GM12878 (cell line): ENCODE measurements at regions not wholly inside any gene's neighbourhood (a gene's known extent, or its start where the extent isn't known, plus 50 kb on each side); places are given as distances from the start of the nearest gene placed in this dataset.

Experiments used
- ATAC-seq: fragments of 200-7000 bp; cut with Tn5 transposase; 3 replicates; pipeline ENCODE4 v1.9.1; 2020; ENCODE audit warnings: mild to moderate bottlenecking, moderate library complexity
- BruUV-seq: library from RNA; stranded (reverse); fragments of 400-500 nt; replicated peaks from 2 replicates; lab custom pipeline; 2021; lab: Mats Ljungman, UMichigan
- CTCF ChIA-PET: fragments of 300-600 bp; sonication (Branson Sonifier 250); formaldehyde crosslinking; extraction: SDS; loops from one replicate; lab custom pipeline; 2021; ENCODE audit warnings: inconsistent platforms; lab: Yijun Ruan, JAX
- POLR2A ChIA-PET: fragments of 350-600 bp; formaldehyde crosslinking; extraction: SDS; loops from one replicate; lab custom pipeline; 2021; ENCODE audit warnings: inconsistent platforms; lab: Charles Lee
- RAD21 ChIA-PET: fragments of 300-600 bp; sonication (Branson Sonifier 250); formaldehyde crosslinking; loops from one replicate; lab custom pipeline; 2023; ENCODE audit warnings: antibody characterized with exemption; ENCODE audit not compliant: unreplicated experiment; lab: Charles Lee
- SMC1A ChIA-PET: fragments of 300-600 bp; sonication (Branson Sonifier 250); formaldehyde crosslinking; loops from one replicate; lab custom pipeline; 2023; ENCODE audit not compliant: unreplicated experiment, uncharacterized antibody; lab: Charles Lee
- DNase-seq: peaks from one replicate; pipeline ENCODE4 v3.0.0-alpha.2; 2011; ENCODE audit warnings: low read depth, low spot score
- FAIRE-seq: peaks from 3 replicates; lab custom pipeline; 2011; peaks lifted over from hg19 to GRCh38; lab: Jason Lieb, UNC
- H2AFZ ChIP-seq: 2 replicates; pipeline ENCODE4 v1.6.0; 2011; ENCODE audit warnings: low read depth, low read length, control low read depth; ENCODE audit not compliant: control insufficient read depth
- H3K27ac ChIP-seq: 2 replicates; pipeline ENCODE4 v1.5.1; 2011; ENCODE audit warnings: control low read depth; ENCODE audit not compliant: control insufficient read depth, insufficient read depth
- H3K27me3 ChIP-seq, 2 experiments: replicated peaks in 1 of 2; 2 replicates each; pipeline versions ENCODE4 v1.6.0 to v1.6.1; 2011; ENCODE audit warnings: low read length in 1 of 2; ENCODE audit not compliant: control insufficient read depth in 2 of 2, insufficient read depth in 2 of 2
- H3K36me3 ChIP-seq, 2 experiments: 2 replicates each; pipeline ENCODE4 v1.5.1; 2011; ENCODE audit warnings: low read length in 1 of 2; ENCODE audit not compliant: control insufficient read depth in 2 of 2, insufficient read depth in 2 of 2
- H3K4me1 ChIP-seq: 2 replicates; pipeline ENCODE4 v1.6.1; 2011; ENCODE audit warnings: mild to moderate bottlenecking, low read length, moderate library complexity, mixed read lengths; ENCODE audit not compliant: control insufficient read depth, insufficient read depth
- H3K4me2 ChIP-seq: 2 replicates; pipeline ENCODE4 v1.6.0; 2011; ENCODE audit warnings: control low read depth; ENCODE audit not compliant: control insufficient read depth, insufficient read depth
- H3K4me3 ChIP-seq: fragments of 200-600 bp; sonication (generic); 2 replicates; pipeline ENCODE4 v1.5.1; 2016
- H3K79me2 ChIP-seq: 2 replicates; pipeline ENCODE4 v1.6.0; 2011; ENCODE audit warnings: low read length; ENCODE audit not compliant: control insufficient read depth, insufficient read depth
- H3K9ac ChIP-seq: 2 replicates; pipeline ENCODE4 v1.8.0; 2011; ENCODE audit warnings: low read length, control low read depth, mixed read lengths; ENCODE audit not compliant: control insufficient read depth, insufficient read depth
- H3K9me3 ChIP-seq: replicated peaks from 3 replicates; pipeline ENCODE4 v1.5.1; 2011; ENCODE audit warnings: mild to moderate bottlenecking, low read length; ENCODE audit not compliant: control insufficient read depth, insufficient read depth
- H4K20me1 ChIP-seq: 2 replicates; pipeline ENCODE4 v1.6.0; 2011; ENCODE audit not compliant: control insufficient read depth, insufficient read depth
- ESRRA ChIP-seq: IDR thresholded peaks from 2 replicates; pipeline ENCODE4 v1.6.1; 2012; ENCODE audit warnings: mild to moderate bottlenecking, low read length, improper control_type of control experiment
- FOS ChIP-seq: IDR thresholded peaks from 3 replicates; pipeline ENCODE4 v1.6.1; 2011; ENCODE audit warnings: borderline replicate concordance; ENCODE audit not compliant: insufficient read length; ENCODE audit errors: extremely low read depth
- FOXM1 ChIP-seq: IDR thresholded peaks from 2 replicates; pipeline ENCODE4 v1.6.1; 2012; ENCODE audit warnings: low read depth, mild to moderate bottlenecking, inconsistent platforms, low read length, moderate library complexity
- LARP7 ChIP-seq: fragments of 450-650 bp; IDR thresholded peaks from 2 replicates; pipeline ENCODE4 v1.6.1; 2017; ENCODE audit warnings: mild to moderate bottlenecking
- MEF2B ChIP-seq: fragments of 450-650 bp; IDR thresholded peaks from 2 replicates; pipeline ENCODE4 v1.6.1; 2018; ENCODE audit warnings: mild to moderate bottlenecking, moderate library complexity; ENCODE audit not compliant: partially characterized antibody, poor library complexity, severe bottlenecking
- MYC ChIP-seq: IDR thresholded peaks from 2 replicates; pipeline ENCODE4 v1.6.1; 2011; ENCODE audit warnings: mild to moderate bottlenecking, low read length, moderate library complexity, inconsistent platforms; ENCODE audit not compliant: insufficient read depth, insufficient replicate concordance, insufficient read length, severe bottlenecking
- NR2F1 ChIP-seq: fragments of 450-650 bp; conservative IDR thresholded peaks from 2 replicates; pipeline ENCODE4 v1.6.1; 2017; ENCODE audit warnings: mild to moderate bottlenecking
- RAD51 ChIP-seq: fragments of 450-650 bp; IDR thresholded peaks from 2 replicates; pipeline ENCODE4 v1.6.1; 2016; ENCODE audit warnings: moderate library complexity, mild to moderate bottlenecking, inconsistent platforms
- SIX5 ChIP-seq: IDR thresholded peaks from 2 replicates; pipeline ENCODE4 v1.6.1; 2011; ENCODE audit warnings: mild to moderate bottlenecking, low read depth, low read length, moderate library complexity; ENCODE audit not compliant: severe bottlenecking
- SMAD5 ChIP-seq: IDR thresholded peaks from 2 replicates; pipeline ENCODE4 v1.6.1; 2016; ENCODE audit warnings: antibody characterized with exemption, low read depth
- SREBF2 ChIP-seq: IDR thresholded peaks from 2 replicates; pipeline ENCODE4 v1.6.1; 2012; ENCODE audit warnings: mild to moderate bottlenecking, low read length
- STAT1 ChIP-seq: fragments of 450-650 bp; conservative IDR thresholded peaks from 2 replicates; pipeline ENCODE4 v1.6.1; 2014; ENCODE audit warnings: antibody characterized with exemption, mild to moderate bottlenecking
- SUPT20H ChIP-seq: IDR thresholded peaks from 2 replicates; pipeline ENCODE4 v1.6.1; 2011; ENCODE audit warnings: low read depth, mild to moderate bottlenecking, low read length, moderate library complexity, borderline replicate concordance; ENCODE audit not compliant: control insufficient read depth
- SUZ12 ChIP-seq: fragments of 200-600 bp; sonication (generic); IDR thresholded peaks from one replicate; pipeline ENCODE4 v1.6.1; 2018; ENCODE audit warnings: antibody characterized with exemption, mild to moderate bottlenecking; ENCODE audit not compliant: unreplicated experiment
- TBL1XR1 ChIP-seq: IDR thresholded peaks from 2 replicates; pipeline ENCODE4 v1.6.1; 2012; ENCODE audit warnings: low read depth, low read length, improper control_type of control experiment
- TCF12 ChIP-seq: IDR thresholded peaks from 2 replicates; pipeline ENCODE4 v1.6.1; 2011; ENCODE audit warnings: low read depth, mild to moderate bottlenecking, low read length
- ZBED1 ChIP-seq: IDR thresholded peaks from 2 replicates; pipeline ENCODE4 v1.6.1; 2016; ENCODE audit warnings: borderline replicate concordance
- ZBTB33 ChIP-seq: fragments of 450-650 bp; IDR thresholded peaks from 2 replicates; pipeline ENCODE4 v1.6.1; 2017; ENCODE audit warnings: mild to moderate bottlenecking
- ZNF622 ChIP-seq: fragments of 450-650 bp; IDR thresholded peaks from 2 replicates; pipeline ENCODE4 v1.6.1; 2017; ENCODE audit warnings: mild to moderate bottlenecking, inconsistent platforms
- WGBS: methylation state at CpG from one replicate; pipeline ENCODE4 v1.1.6; 2016; ENCODE audit warnings: low lambda C conversion rate; ENCODE audit not compliant: insufficient replicate concordance, insufficient coverage; ENCODE audit errors: missing lambda C conversion rate; 5-methylcytosine and 5-hydroxymethylcytosine counted together
- in situ Hi-C: fragments of 300-500 bp; cut with MboI; formaldehyde crosslinking; loops from 9 replicates; pipeline ENCODE4 v1.14.3; 2018; ENCODE audit warnings: mixed read lengths
- intact Hi-C: fragments of 100-400 bp; cut with micrococcal nuclease; formaldehyde crosslinking; loops from one replicate; pipeline ENCODE4 v1.14.2; 2022; ENCODE audit not compliant: unreplicated experiment
- TF ChIP-seq, protein P1 (sequence below): fragments of 450-650 bp; IDR thresholded peaks from 2 replicates; pipeline ENCODE4 v1.6.1; 2017; ENCODE audit warnings: mild to moderate bottlenecking, moderate library complexity

- WGBS: 41% methylated on average over 9 of the region's 9 CpGs
- no peaks in the 10 kb centered on the region for H3K4me1 ChIP-seq
- no peaks in the 10 kb centered on the region; the same call in 1 of the 3 replicates for H3K9me3 ChIP-seq
- no peak for TF ChIP-seq RAD51
- TF ChIP-seq LARP7: no peak
- TF ChIP-seq STAT1: no peak
- no peak for TF ChIP-seq SIX5
- TF ChIP-seq NR2F1: no peak
- no peak for TF ChIP-seq TCF12
- no peak for TF ChIP-seq TBL1XR1
- TF ChIP-seq SMAD5: no peak
- TF ChIP-seq ZNF622: no peak
- TF ChIP-seq MYC: no peak
- no peak for TF ChIP-seq FOXM1
- TF ChIP-seq, protein P1, sequence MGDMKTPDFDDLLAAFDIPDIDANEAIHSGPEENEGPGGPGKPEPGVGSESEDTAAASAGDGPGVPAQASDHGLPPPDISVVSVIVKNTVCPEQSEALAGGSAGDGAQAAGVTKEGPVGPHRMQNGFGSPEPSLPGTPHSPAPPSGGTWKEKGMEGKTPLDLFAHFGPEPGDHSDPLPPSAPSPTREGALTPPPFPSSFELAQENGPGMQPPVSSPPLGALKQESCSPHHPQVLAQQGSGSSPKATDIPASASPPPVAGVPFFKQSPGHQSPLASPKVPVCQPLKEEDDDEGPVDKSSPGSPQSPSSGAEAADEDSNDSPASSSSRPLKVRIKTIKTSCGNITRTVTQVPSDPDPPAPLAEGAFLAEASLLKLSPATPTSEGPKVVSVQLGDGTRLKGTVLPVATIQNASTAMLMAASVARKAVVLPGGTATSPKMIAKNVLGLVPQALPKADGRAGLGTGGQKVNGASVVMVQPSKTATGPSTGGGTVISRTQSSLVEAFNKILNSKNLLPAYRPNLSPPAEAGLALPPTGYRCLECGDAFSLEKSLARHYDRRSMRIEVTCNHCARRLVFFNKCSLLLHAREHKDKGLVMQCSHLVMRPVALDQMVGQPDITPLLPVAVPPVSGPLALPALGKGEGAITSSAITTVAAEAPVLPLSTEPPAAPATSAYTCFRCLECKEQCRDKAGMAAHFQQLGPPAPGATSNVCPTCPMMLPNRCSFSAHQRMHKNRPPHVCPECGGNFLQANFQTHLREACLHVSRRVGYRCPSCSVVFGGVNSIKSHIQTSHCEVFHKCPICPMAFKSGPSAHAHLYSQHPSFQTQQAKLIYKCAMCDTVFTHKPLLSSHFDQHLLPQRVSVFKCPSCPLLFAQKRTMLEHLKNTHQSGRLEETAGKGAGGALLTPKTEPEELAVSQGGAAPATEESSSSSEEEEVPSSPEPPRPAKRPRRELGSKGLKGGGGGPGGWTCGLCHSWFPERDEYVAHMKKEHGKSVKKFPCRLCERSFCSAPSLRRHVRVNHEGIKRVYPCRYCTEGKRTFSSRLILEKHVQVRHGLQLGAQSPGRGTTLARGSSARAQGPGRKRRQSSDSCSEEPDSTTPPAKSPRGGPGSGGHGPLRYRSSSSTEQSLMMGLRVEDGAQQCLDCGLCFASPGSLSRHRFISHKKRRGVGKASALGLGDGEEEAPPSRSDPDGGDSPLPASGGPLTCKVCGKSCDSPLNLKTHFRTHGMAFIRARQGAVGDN: no peak
- no peak for TF ChIP-seq FOS
- TF ChIP-seq ZBTB33: no peak
- no peak for TF ChIP-seq ZBED1
- TF ChIP-seq MEF2B: no peak
- TF ChIP-seq ESRRA: no peak
- TF ChIP-seq SREBF2: no peak
- TF ChIP-seq SUZ12: no peak
- TF ChIP-seq SUPT20H: no peak
- intact Hi-C loops: no loop called here
- H3K4me3 ChIP-seq: no peak overlapping the region
- no peak overlapping the region for H2AFZ ChIP-seq
- ATAC-seq: no peak
- no peak for FAIRE-seq
- DNase-seq: no peak
- no peak overlapping the region for H3K27ac ChIP-seq
- no peak overlapping the region for H3K4me2 ChIP-seq
- H3K27me3 ChIP-seq: no peaks in the 10 kb centered on the region
- SMC1A ChIA-PET: no interaction called here
- BruUV-seq: no TSS peak
- H3K36me3 ChIP-seq: no peaks in the 10 kb centered on the region
- no peaks in the 10 kb centered on the region for H4K20me1 ChIP-seq
- CTCF ChIA-PET: no interaction called here
- in situ Hi-C loops: no loop called here
- H3K79me2 ChIP-seq: no peaks in the 10 kb centered on the region
- H3K9ac ChIP-seq: no peak overlapping the region
- RAD21 ChIA-PET: no interaction called here
- POLR2A ChIA-PET: no interaction called here
Observed at GRCh38 chr18:78101091-78101490, 851.4 kb downstream of the GALR1 start.
